Activated T-helper 1 cell treated with anti-CD3 and anti-CD28 coated beads, Interleukin-12 subunit alpha, Interleukin-12 subunit beta, Interleukin-2, Interleukin-4 antibody, amounts not matched to agents 30 ng/mL and 10 ng/mL and 1 ng/mL, durations not matched to agents 14 hours and 24 hours and 36 hours (primary cell): ENCODE measurements at regions not wholly inside any gene's neighbourhood (a gene's known extent, or its start where the extent isn't known, plus 50 kb on each side); places are given as distances from the start of the nearest gene placed in this dataset.
"Not testable (repeated sequence)": the region's sequence is repeated elsewhere in the genome, so short reads cannot be mapped to it uniquely, and the experiment has no call there.

Experiments
- DNase-seq: peaks from one replicate; pipeline ENCODE4 v3.0.0; 2021; ENCODE audit warnings: low spot score
- H3K27ac Mint-ChIP-seq: one replicate; pipeline ENCODE4 v1.8.0; 2021; ENCODE audit warnings: mild to moderate bottlenecking, mixed read lengths
- H3K27me3 Mint-ChIP-seq: one replicate; pipeline ENCODE4 v1.8.0; 2022; ENCODE audit warnings: mild to moderate bottlenecking, moderate library complexity, mixed read lengths; ENCODE audit not compliant: insufficient read depth
- H3K36me3 Mint-ChIP-seq: one replicate; pipeline ENCODE4 v1.8.0; 2021; ENCODE audit warnings: low read depth, mixed read lengths
- H3K4me1 Mint-ChIP-seq: one replicate; pipeline ENCODE4 v1.8.0; 2021; ENCODE audit warnings: low read depth, mixed read lengths
- H3K4me3 Mint-ChIP-seq: one replicate; pipeline ENCODE4 v1.8.0; 2021; ENCODE audit warnings: mild to moderate bottlenecking, moderate library complexity, mixed read lengths
- H3K9me3 Mint-ChIP-seq: one replicate; pipeline ENCODE4 v1.8.0; 2021; ENCODE audit warnings: mixed read lengths
- intact Hi-C: fragments of 100-400 bp; cut with micrococcal nuclease; formaldehyde crosslinking; loops from one replicate; pipeline ENCODE4 v1.15.1; 2024

DNA sequence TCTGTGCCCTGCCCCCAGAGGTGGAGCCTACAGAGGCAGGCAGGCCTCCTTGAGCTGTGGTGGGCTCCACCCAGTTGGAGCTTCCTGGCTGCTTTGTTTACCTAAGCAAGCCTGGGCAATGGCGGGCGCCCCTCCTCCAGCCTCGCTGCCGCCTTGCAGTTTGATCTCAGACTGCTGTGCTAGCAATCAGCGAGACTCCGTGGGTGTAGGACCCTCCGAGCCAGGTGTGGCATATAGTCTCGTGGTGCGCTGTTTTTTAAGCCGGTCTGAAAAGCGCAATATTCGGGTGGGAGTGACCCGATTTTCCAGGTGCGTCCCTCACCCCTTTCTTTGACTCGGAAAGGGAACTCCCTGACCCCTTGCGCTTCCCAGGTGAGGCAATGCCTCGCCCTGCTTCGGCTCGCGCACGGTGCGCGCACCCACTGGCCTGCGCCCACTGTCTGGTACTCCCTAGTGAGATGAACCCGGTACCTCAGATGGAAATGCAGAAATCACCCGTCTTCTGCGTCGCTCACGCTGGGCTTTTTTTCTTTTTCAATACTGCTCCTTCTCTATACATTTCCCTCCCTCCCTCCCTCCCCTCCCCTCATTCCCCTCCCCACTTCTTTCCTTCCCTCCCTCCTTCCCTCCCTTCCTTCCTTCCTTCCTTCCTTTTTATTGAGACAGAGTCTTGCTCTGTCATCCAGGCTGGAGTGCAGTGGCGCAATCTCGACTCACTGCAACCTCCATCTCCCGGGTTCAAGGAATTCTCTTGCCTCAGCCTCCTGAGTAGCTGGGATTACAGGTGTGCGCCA is 197.1 kb upstream of the TBL1XR1 start:
- H3K27ac Mint-ChIP-seq, H3K36me3 Mint-ChIP-seq, DNase-seq, H3K4me1 Mint-ChIP-seq, intact Hi-C loops, H3K27me3 Mint-ChIP-seq, H3K9me3 Mint-ChIP-seq, H3K4me3 Mint-ChIP-seq: not testable (repeated sequence)

DNA sequence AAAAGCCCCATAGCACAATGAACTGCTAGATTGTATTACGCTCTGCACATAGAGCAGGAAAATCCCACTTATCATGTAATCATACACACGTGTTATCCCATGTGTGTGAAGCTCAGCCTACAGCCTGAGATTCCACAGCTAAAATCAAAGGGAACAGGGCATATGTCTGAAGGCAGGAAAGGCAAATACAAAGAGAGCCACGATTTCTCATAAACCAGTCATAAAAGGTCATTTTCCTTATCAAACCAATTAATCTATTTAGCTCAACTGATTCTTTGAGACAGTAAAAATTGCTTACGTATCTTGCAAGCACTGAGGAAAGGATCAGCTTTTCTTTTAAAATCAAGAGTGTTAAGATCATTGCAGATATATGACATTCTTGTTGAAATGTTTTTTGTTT is 199.5 kb upstream of the TBL1XR1 start:
- peaks cover 5% of the 10 kb centered on the region for H3K27me3 Mint-ChIP-seq
- H3K36me3 Mint-ChIP-seq = no peaks in the 10 kb centered on the region
- no peaks in the 10 kb centered on the region for H3K4me1 Mint-ChIP-seq
- intact Hi-C loops = no loop called here
- H3K9me3 Mint-ChIP-seq = no peaks in the 10 kb centered on the region
- no peak for DNase-seq
- no peak overlapping the region for H3K27ac Mint-ChIP-seq
- no peak overlapping the region for H3K4me3 Mint-ChIP-seq

DNA sequence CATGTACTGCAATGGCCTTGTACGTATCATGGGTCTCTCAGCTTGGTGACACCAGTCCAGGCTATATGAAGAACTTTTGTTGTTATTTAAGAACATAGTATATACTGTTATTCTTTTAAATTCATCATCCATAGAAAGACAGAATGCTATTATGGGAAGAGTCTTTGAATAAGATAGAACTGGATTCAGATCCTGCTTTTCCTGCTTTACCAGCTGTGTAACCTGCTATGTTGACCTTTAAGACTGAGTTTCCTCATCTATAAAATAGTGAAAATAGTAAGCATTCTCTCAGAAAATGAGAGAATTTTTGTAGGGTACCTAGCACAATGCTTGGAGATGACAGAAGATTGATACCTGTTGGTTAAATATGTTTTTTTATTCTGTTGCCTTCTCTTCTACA is 204.1 kb upstream of the TBL1XR1 start:
- H3K27ac Mint-ChIP-seq = no peak overlapping the region
- no peaks in the 10 kb centered on the region for H3K4me1 Mint-ChIP-seq
- peaks cover 5% of the 10 kb centered on the region for H3K27me3 Mint-ChIP-seq
- peaks cover 5% of the 10 kb centered on the region for H3K9me3 Mint-ChIP-seq
- no peaks in the 10 kb centered on the region for H3K36me3 Mint-ChIP-seq
- no peak for DNase-seq
- intact Hi-C loops = no loop called here
- no peak overlapping the region for H3K4me3 Mint-ChIP-seq

DNA sequence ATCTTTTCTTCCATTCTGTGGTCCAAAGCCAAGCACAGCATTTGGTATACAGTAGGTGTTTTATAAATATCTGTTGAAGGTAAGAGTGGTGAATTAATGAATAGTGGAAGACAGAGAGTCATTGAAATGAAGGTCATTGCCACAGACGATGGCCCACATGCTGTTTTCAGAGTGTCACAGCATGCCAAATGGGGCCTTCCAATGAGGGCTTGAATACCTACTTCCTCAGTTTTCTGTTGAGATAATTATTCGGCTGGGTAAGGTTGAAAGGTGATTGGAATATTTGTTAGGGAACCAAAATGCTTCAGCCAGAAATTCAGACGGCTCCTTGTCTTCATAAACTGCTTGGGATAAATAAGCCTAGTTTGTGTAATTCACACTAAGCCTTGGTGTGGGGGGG is 205.3 kb upstream of the TBL1XR1 start:
- H3K4me1 Mint-ChIP-seq = no peaks in the 10 kb centered on the region
- no peaks in the 10 kb centered on the region for H3K36me3 Mint-ChIP-seq
- intact Hi-C loops = no loop called here
- H3K27me3 Mint-ChIP-seq = peaks cover 5% of the 10 kb centered on the region
- no peak for DNase-seq
- no peak overlapping the region for H3K4me3 Mint-ChIP-seq
- no peak overlapping the region for H3K27ac Mint-ChIP-seq
- H3K9me3 Mint-ChIP-seq = peaks cover 5% of the 10 kb centered on the region

DNA sequence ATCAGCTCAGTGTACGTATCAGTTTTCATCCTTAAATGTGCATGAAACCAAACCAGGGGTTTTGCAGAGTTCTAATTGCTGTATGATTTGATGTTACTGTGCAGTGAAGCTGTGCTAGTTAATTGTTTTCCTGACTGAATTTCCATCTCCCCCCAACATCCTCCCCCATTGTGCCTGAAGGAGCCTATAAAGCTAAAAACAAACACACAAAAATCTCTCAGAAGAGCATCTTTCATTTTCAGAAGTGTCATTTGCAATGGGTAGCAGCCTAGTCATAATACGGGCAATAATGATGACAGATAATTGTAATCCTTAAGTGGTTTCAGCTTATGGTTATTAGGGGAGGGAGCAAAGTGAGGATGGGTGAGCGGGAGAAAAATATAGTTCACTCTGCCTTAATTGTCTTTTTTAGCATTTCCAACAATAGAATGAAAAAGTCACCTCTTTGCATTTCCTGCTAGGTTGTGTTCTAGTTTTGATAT is 207.9 kb upstream of the TBL1XR1 start:
- Mint-ChIP-seq H3K9me3 (peaks cover 5% of the 10 kb centered on the region), H3K27me3 (no peaks in the 10 kb centered on the region), H3K27ac (no peak overlapping the region), H3K36me3 (no peaks in the 10 kb centered on the region), H3K4me1 (no peaks in the 10 kb centered on the region), H3K4me3 (no peak overlapping the region)
- intact Hi-C loops = no loop called here
- no peak for DNase-seq

DNA sequence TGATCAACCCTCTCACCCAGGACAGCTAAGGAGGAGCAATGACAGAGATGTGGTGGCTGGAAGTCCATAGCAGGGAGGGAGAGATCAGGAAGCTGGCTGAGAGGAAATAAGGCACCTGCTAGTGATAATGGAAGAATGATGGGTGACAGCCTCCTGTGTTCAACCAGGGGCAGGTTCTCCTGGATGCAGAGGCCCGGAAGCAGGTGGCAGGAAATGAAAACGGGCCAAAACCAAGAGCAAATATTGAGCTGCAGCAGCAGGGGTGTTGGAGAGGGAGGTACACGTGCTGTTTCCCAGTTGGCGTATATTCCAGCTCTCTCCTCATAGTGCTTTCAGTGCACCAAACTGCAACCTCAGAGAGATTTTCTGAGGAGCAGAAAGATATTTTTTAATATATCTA is 213.4 kb upstream of the TBL1XR1 start:
- peaks cover 11% of the 10 kb centered on the region for H3K4me1 Mint-ChIP-seq
- peaks cover 7% of the 10 kb centered on the region for H3K9me3 Mint-ChIP-seq
- H3K27ac Mint-ChIP-seq = no peak overlapping the region
- intact Hi-C loops = no loop called here
- H3K27me3 Mint-ChIP-seq = no peaks in the 10 kb centered on the region
- no peaks in the 10 kb centered on the region for H3K36me3 Mint-ChIP-seq
- no peak overlapping the region for H3K4me3 Mint-ChIP-seq
- DNase-seq = no peak

DNA sequence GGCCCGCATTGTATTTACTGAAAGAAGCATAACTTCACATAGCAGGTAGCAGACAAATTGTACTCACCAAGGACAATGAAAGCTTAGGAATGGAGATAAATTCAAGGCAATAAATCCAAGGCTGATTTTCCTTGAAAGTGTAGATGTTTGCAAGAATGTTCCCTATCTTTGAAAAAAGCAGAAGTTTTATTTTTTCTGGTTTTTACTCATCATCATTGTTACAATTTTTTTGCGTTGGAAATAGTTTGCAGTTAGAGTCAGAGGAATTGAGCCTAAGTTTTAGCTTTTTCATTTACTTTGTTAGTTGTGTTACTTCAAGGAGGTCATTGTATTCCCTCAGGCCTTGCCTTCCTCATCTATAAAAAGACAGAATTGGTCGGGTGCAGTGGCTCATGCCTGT is 213.9 kb upstream of the TBL1XR1 start:
- Mint-ChIP-seq H3K9me3 (peaks cover 3% of the 10 kb centered on the region), H3K27ac (no peak overlapping the region), H3K4me1 (peaks cover 11% of the 10 kb centered on the region), H3K4me3 (no peak overlapping the region), H3K36me3 (no peaks in the 10 kb centered on the region), H3K27me3 (no peaks in the 10 kb centered on the region)
- no peak for DNase-seq
- intact Hi-C loops = no loop called here

DNA sequence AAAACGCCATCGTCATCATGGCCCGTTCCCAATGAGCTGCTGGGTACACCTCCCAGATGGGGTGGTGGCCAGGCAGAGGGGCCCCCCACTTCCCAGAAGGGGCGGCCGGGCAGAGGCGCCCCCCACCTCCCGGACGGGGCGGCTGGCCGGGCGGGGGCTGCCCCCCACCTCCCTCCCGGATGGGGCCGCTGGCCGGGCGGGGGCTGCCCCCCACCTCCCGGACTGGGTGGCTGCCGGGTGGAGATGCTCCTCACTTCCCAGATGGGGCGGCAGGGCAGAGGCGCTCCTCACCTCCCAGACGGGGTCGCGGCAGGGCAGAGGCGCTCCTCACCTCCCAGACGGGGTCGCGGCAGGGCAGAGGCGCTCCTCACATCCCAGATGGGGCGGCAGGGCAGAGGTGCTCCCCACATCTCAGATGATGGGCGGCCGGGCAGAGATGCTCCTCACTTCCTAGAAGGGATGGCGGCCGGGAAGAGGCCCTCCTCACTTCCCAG is 215.4 kb upstream of the TBL1XR1 start:
- DNase-seq, H3K27ac Mint-ChIP-seq, intact Hi-C loops, H3K4me3 Mint-ChIP-seq, H3K9me3 Mint-ChIP-seq, H3K27me3 Mint-ChIP-seq, H3K36me3 Mint-ChIP-seq: not testable (repeated sequence)
- H3K4me1 Mint-ChIP-seq = peaks cover 17% of the 10 kb centered on the region

DNA sequence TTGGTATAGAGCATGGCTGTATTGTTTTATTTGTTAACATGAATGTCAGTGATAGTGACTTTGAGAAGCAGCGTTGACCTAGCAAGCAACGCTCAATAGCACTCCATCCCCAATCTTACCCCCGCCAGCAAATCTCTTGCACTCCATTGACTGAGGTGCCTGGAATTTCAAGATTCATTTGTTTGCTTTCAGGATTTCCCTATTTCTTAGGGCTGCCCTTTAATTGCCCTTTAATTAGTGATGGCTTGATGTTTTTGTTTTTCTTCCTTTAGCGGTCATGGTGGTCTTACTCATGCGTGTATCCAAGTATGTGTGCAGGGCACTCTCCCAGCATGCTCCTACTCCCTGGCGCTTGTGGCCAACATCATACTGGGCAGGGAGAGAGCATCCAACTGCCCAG is 216.8 kb upstream of the TBL1XR1 start:
- no peak overlapping the region for H3K27ac Mint-ChIP-seq
- intact Hi-C loops = no loop called here
- no peaks in the 10 kb centered on the region for H3K36me3 Mint-ChIP-seq
- H3K4me3 Mint-ChIP-seq = no peak overlapping the region
- H3K9me3 Mint-ChIP-seq = peaks cover 3% of the 10 kb centered on the region
- peaks cover 17% of the 10 kb centered on the region for H3K4me1 Mint-ChIP-seq
- H3K27me3 Mint-ChIP-seq = no peaks in the 10 kb centered on the region
- DNase-seq = no peak

DNA sequence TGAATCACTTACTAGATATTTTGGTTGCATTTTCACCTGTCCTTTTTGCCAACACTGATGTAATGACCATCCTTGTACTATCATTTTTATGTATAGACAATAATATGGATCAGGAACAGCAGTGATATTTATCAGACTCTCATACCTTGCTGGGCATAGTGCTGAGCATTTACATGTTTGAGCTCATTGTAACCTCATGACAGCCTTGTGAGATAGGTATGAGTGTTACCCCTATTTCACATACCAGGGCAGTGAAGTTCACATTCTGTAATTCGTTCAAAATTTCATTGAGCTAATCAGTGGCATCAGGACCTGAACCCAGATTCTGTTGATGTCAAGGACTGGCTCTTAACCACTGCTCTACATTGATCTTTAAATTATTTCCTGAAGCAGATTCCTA is 221.5 kb upstream of the TBL1XR1 start:
- no peak for DNase-seq
- no peaks in the 10 kb centered on the region for H3K9me3 Mint-ChIP-seq
- H3K4me1 Mint-ChIP-seq = peaks cover 26% of the 10 kb centered on the region
- H3K36me3 Mint-ChIP-seq = peaks cover 2% of the 10 kb centered on the region
- no peaks in the 10 kb centered on the region for H3K27me3 Mint-ChIP-seq
- H3K27ac Mint-ChIP-seq = no peak overlapping the region
- intact Hi-C loops = loop anchor here (1.0 kb wide), 1 partner anchor 9 kb away; no protein-coding TSS in a partner anchor
- no peak overlapping the region for H3K4me3 Mint-ChIP-seq

DNA sequence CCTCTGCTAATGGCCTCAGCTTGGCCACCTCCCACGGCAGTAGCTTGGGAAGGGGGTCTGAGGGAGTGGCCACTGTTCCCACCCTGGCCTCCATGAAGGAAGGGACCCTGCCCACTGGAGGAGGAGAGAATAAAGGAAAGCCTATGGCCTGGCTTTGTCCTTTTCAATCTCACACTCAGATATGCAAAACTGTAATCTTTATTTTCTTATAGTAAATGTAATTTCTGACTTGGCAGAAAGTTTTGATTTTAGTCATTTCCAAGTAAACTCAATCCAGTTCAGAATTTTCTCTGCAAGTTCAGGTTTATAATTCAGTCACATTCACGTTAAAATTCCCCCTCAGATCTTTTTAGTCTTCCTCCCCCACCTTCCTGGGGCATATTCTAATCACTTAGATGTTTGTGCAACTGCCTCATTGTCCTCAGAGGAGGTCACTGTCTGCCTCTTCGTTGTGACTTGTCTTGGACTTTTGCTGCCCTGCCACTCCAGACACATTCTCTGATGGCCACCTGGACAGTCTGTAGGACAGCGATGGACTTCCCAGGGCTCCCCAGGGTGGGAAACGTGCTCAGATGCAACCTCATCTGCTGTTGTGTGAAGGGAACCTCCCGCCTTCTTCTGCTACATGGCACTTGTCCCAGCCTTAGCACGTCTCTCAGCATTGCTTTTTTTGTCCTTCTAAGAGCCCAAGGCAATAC is 222.8 kb upstream of the TBL1XR1 start:
- Mint-ChIP-seq H3K4me3 (peak overlapping the region; percentile 19), H3K27me3 (peaks cover 1% of the 10 kb centered on the region), H3K4me1 (peaks cover 26% of the 10 kb centered on the region), H3K36me3 (peaks cover 2% of the 10 kb centered on the region), H3K9me3 (no peaks in the 10 kb centered on the region), H3K27ac (peak overlapping the region; percentile 53)
- intact Hi-C loops = loop anchor here (1.0 to 10.0 kb wide), 7 partner anchors 7 to 1655 kb away; partner anchors contain the start of gene ZMAT3
- no peak for DNase-seq

DNA sequence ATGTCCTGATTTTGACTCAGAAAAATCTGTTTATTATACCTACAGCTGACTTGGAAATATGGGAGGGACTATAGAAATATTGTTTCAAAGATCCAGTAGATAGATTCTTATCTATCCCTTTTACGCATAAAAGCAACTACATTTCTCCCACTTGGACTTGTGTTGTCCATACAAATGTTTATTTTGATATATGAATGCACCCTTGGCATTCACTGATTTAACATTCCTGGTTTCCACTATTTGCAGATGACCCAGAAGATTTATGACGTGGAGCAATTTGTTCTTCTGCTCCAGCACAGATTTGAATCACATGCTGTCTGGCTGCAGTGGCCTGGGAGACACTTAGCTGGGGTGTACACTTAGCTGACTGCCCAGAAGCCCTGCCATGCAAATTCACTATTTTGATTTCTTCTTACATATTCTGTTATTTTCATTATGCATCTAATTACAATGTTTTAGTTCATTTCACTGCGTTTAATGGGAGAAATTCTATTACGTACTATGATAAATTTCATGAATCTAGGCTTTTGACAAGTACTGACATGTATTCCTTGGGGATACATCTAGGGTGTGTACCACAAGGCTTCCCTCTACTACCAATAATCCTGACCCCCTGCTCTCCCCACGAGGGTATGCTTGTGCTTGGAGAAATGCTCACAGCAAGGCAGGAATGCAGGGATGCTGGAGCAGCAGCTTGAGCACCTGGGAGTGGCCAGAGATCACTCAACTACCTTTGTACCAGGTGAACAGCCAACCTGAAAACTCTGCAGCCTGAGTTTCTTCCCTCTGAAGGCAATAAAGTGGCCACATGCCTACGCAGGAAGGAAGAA is 223.6 kb upstream of the TBL1XR1 start:
- no peaks in the 10 kb centered on the region for H3K9me3 Mint-ChIP-seq
- DNase-seq = no peak
- no peak overlapping the region for H3K27ac Mint-ChIP-seq
- intact Hi-C loops = loop anchor here (1.0 to 10.0 kb wide), 6 partner anchors 61 to 1654 kb away; partner anchors contain the start of gene ZMAT3
- H3K4me3 Mint-ChIP-seq = no peak overlapping the region
- H3K36me3 Mint-ChIP-seq = peaks cover 2% of the 10 kb centered on the region
- H3K4me1 Mint-ChIP-seq = peaks cover 26% of the 10 kb centered on the region
- H3K27me3 Mint-ChIP-seq = peaks cover 1% of the 10 kb centered on the region
